Neural crest cell (in vitro differentiated cells): ENCODE measurements at regions not wholly inside any gene's neighbourhood (a gene's known extent, or its start where the extent isn't known, plus 50 kb on each side); places are given as distances from the start of the nearest gene placed in this dataset.

Source experiments
- DNase-seq: peaks from one replicate; pipeline ENCODE4 v3.0.0; 2021; ENCODE audit warnings: low read depth, mixed read lengths, low spot score
- H3K27ac Mint-ChIP-seq: one replicate; pipeline ENCODE4 v1.8.0; 2021; ENCODE audit warnings: mild to moderate bottlenecking, mixed read lengths; ENCODE audit not compliant: unreplicated experiment
- H3K27me3 Mint-ChIP-seq: 2 replicates; pipeline ENCODE4 v1.8.0; 2021; ENCODE audit warnings: low read depth, mild to moderate bottlenecking, mixed read lengths
- H3K36me3 Mint-ChIP-seq: 2 replicates; pipeline ENCODE4 v1.8.0; 2021; ENCODE audit warnings: low read depth, mild to moderate bottlenecking, mixed read lengths
- H3K4me1 Mint-ChIP-seq: 2 replicates; pipeline ENCODE4 v1.8.0; 2021; ENCODE audit warnings: mixed read lengths
- H3K4me3 Mint-ChIP-seq: one replicate; pipeline ENCODE4 v1.8.0; 2021; ENCODE audit warnings: mild to moderate bottlenecking, mixed read lengths
- H3K9me3 Mint-ChIP-seq: 2 replicates; pipeline ENCODE4 v1.8.0; 2021; ENCODE audit warnings: mixed read lengths
- TF ChIP-seq, protein P1 (sequence below): fragments of 200-600 bp; sonication (generic); conservative IDR thresholded peaks from 2 replicates; pipeline ENCODE4 v1.5.0; 2021; ENCODE audit warnings: antibody characterized with exemption, mild to moderate bottlenecking

DNA sequence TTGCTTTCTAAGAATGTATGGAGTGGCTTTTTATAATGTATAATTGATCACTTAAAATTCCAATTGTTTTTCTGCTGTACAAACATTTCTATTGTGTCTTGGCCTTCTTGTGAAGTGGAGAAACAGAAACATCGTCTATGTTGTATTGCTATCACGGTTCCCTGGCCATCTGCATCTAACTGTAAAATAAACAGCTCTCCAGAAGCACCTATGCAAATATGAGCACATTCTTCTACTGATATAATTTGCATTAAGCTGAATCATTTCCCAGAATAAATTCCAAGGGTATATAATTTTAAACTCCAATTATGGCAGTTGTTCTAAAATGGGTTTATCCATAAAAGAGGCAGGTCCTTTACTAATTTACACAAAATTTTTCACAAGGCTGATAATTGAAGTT, 261.6 kb upstream of the STS start:
- Mint-ChIP-seq H3K4me3 (no peak overlapping the region), H3K27ac (no peak overlapping the region), H3K36me3 (no peaks in the 10 kb centered on the region), H3K9me3 (no peaks in the 10 kb centered on the region), H3K4me1 (no peaks in the 10 kb centered on the region), H3K27me3 (no peaks in the 10 kb centered on the region)
- TF ChIP-seq, protein P1, sequence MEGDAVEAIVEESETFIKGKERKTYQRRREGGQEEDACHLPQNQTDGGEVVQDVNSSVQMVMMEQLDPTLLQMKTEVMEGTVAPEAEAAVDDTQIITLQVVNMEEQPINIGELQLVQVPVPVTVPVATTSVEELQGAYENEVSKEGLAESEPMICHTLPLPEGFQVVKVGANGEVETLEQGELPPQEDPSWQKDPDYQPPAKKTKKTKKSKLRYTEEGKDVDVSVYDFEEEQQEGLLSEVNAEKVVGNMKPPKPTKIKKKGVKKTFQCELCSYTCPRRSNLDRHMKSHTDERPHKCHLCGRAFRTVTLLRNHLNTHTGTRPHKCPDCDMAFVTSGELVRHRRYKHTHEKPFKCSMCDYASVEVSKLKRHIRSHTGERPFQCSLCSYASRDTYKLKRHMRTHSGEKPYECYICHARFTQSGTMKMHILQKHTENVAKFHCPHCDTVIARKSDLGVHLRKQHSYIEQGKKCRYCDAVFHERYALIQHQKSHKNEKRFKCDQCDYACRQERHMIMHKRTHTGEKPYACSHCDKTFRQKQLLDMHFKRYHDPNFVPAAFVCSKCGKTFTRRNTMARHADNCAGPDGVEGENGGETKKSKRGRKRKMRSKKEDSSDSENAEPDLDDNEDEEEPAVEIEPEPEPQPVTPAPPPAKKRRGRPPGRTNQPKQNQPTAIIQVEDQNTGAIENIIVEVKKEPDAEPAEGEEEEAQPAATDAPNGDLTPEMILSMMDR, result no peak
- DNase-seq, result no peak

DNA sequence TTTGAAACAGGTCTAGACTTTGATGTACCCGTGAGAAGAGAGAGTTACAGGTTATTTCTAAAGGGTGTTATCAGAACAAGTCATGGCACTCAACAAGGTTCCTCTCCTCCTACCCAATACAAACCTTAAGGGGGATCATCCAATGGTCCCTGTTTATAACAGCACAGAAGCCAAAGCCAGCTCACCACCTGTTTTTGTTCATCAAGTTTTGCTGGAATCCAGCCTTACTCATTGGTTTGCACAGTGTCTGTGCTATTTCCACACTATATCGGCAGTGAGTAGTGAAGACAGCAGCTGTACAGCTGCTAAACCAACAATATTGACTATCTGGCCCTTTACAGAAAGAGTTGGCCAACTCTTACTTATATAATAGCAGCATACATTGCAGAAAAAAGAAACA, 262.1 kb upstream of the STS start:
- no peaks in the 10 kb centered on the region for H3K4me1 Mint-ChIP-seq
- no peaks in the 10 kb centered on the region for H3K27me3 Mint-ChIP-seq
- no peak overlapping the region for H3K4me3 Mint-ChIP-seq
- no peak for DNase-seq
- H3K36me3 Mint-ChIP-seq, result no peaks in the 10 kb centered on the region
- no peak overlapping the region for H3K27ac Mint-ChIP-seq
- no peaks in the 10 kb centered on the region for H3K9me3 Mint-ChIP-seq
- TF ChIP-seq, protein P1, result no peak

DNA sequence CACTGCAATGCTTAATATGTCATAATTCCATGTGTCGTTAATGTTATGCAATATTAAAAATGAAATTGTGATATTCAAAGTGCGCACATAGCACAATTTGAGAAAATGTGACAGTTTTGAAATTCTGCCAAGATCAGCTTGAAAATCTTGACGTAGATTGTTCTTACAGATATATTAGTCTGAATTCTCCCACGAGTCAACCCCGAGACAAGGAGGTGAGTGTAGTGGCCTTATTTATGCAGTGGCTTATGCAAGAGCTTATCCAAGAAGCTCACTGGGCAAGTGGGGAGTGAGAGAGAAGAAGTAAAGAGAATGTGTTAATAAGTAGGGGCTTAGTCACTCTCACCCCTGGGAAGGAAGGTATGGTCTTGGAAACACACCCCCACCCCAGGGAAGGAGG, 286.1 kb upstream of the STS start:
- H3K36me3 Mint-ChIP-seq, result peaks cover 12% of the 10 kb centered on the region
- H3K4me3 Mint-ChIP-seq, result no peak overlapping the region
- H3K4me1 Mint-ChIP-seq, result no peaks in the 10 kb centered on the region
- H3K9me3 Mint-ChIP-seq, result peaks cover 25% of the 10 kb centered on the region
- no peak for DNase-seq
- TF ChIP-seq, protein P1, result no peak
- no peak overlapping the region for H3K27ac Mint-ChIP-seq
- H3K27me3 Mint-ChIP-seq, result no peaks in the 10 kb centered on the region

DNA sequence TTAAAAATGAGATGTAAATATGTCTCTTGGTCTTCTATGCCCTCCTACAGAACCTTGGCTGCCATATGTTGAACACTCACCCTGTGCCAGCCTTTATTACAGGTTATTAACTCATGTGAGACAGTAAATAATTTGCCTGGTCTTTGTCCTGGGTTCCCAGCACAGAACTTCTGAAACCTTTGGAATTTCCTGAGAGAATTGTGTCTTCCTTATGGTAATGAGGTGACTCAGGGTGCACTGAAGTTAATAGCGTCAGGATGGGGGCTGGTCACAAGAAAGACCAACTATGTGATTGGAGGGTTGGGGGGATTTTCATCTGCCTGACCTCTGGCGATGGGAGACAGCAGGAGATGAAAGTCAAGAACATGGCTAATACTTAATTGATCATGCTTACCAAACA, 289.8 kb upstream of the STS start:
- H3K4me1 Mint-ChIP-seq, result no peaks in the 10 kb centered on the region
- no peak for DNase-seq
- H3K27me3 Mint-ChIP-seq, result no peaks in the 10 kb centered on the region
- TF ChIP-seq, protein P1, result no peak
- no peak overlapping the region for H3K27ac Mint-ChIP-seq
- no peak overlapping the region for H3K4me3 Mint-ChIP-seq
- peaks cover 9% of the 10 kb centered on the region for H3K36me3 Mint-ChIP-seq
- H3K9me3 Mint-ChIP-seq, result peaks cover 21% of the 10 kb centered on the region

DNA sequence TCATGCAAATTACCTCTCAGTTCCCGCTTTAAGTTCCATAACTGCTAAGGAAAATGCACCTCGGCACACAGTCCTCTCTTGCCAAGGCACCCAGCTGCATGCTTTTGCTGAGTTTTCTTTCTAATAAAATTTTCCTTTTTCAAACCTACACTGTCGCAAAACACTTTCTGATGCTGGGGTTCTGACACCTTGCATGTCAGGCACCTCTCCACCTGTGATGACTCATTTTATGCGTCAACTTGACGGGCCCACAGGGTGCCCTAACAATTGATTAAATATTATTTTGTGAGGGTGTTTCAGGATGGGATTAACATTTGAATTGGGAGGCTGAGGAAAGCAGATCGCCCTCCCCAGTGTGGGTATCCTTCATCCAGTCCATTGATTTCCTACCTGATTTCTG, 291.0 kb upstream of the STS start:
- Mint-ChIP-seq H3K27me3 (no peaks in the 10 kb centered on the region), H3K4me1 (no peaks in the 10 kb centered on the region), H3K27ac (no peak overlapping the region), H3K36me3 (peaks cover 9% of the 10 kb centered on the region), H3K4me3 (no peak overlapping the region), H3K9me3 (peaks cover 21% of the 10 kb centered on the region)
- no peak for DNase-seq
- TF ChIP-seq, protein P1, result no peak

DNA sequence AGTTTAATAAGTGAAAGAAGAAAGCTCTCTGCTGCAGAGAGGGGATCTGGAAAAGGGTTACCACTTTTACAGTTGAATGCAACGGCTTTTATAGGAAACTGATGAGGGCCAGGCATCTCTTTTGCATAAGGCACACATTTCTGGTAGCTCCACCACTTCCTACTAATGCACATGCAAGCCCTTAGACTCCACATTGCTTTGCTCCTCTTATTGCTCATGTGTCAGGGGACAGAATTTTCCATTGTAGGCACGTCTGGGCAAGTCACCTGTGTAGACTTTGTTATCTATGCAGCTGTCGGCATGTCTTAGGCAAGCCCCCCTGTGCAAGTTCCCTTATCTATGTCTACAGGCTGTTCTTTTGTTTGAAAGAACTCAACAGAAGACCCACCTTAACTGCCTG, 294.6 kb upstream of the STS start:
- peaks cover 5% of the 10 kb centered on the region for H3K36me3 Mint-ChIP-seq
- H3K27me3 Mint-ChIP-seq, result no peaks in the 10 kb centered on the region
- H3K9me3 Mint-ChIP-seq, result peaks cover 8% of the 10 kb centered on the region
- H3K4me3 Mint-ChIP-seq, result no peak overlapping the region
- no peak overlapping the region for H3K27ac Mint-ChIP-seq
- no peak for DNase-seq
- H3K4me1 Mint-ChIP-seq, result no peaks in the 10 kb centered on the region
- TF ChIP-seq, protein P1, result no peak
